Stromal cell of bone marrow (primary cell): ENCODE measurements at regions not wholly inside any gene's neighbourhood (a gene's known extent, or its start where the extent isn't known, plus 50 kb on each side); places are given as distances from the start of the nearest gene placed in this dataset.

Source experiments
- DNase-seq: peaks from one replicate; pipeline ENCODE4 v3.0.0-alpha.2; 2012; ENCODE audit warnings: low read depth

DNA sequence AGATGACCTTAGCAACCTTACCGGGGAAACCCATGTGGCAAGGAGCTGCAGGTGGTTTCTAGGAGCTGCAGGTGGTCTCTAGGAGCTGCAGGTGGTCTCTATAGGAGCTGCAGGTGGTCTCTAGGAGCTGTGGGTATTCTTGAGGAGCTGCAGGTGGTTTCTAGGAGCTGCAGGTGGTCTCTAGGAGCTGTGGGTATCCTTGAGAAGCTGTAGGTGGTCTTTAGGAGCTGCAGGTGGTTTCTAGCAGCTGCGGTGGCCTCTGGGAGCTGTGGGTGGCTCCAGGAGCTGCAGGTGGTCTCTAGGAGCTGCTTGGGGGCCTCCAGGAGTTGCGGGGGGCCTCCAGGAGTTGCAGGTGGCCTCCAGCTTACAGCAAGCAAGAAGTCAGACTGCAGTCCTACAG lies 997.5 kb downstream of the TBC1D22A start:
- DNase-seq: no peak

DNA sequence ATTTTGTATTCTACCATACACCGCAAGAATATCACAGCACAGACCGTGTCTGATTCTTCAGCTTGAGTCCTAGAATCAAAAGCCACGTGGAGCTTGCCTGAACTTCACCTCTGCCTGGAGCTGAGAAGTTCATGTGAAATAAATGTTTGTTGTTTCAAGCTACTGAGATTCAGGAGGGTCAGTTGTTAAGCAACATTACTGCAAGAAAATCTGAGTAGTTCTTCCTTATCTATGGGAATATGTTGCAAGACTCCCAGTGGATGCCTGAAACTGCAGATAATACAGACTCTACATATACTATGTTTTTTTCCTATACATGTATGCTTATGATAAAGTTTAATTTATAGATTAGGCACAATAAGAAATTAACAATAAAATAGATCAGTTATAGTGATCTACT lies 995.3 kb downstream of the TBC1D22A start:
- DNase-seq: no peak

DNA sequence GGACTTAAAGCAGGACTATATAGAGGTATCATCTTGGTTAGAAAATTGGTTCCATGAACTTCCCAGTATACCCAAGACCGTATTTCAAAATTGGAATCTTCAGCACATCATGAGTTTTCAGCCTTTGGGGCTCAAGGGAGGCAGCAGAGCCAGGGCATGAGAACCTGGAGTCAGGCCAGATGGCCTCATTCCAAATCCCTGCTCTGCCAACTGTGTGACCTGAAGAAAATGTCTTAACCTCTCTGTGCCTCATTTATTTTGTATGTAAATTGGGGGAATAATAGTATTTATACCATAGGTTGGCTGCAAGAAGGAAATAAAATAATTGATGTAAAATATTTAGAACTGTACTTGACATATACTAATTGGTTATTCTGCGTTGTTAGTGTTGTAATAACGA lies 987.6 kb downstream of the TBC1D22A start:
- no peak for DNase-seq

DNA sequence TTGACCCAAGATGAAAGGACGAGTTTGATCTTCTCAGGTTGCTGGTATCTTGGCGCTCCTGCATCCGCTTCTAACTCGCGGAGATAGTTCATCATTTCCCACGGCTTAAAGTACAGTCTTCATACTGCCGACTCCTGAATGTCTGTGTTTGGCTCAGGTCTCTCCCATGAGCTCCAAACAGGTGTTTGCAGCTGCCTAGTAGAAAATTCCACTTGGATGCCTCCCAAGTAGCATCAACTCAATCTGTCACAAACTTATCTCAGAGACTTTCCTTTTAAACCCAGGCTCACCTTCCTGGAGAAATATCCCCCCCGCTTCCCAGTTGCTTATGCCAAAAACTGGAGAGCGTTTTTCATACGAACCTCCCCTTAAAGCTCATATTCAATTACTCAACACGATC lies 986.5 kb downstream of the TBC1D22A start:
- DNase-seq: no peak

DNA sequence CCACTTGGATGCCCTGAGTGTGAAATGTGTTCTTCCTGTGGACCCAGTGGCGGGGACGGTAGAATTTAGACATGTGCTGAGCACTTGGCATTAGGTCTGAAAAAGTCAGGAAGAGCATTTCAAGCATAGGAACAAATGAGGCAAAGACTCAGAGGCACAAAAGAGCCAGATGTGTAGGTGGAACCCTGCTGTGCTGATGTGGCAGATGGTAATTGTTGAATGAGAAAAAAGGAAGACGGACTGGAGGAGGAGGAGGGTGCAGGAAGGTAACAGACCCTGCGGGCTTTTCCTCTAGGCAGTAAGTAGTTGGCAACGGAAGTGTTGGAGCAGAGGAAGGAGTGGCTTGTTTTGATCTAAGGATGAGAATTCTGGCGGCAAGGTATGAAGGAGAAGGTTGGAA lies 985.8 kb downstream of the TBC1D22A start:
- no peak for DNase-seq

DNA sequence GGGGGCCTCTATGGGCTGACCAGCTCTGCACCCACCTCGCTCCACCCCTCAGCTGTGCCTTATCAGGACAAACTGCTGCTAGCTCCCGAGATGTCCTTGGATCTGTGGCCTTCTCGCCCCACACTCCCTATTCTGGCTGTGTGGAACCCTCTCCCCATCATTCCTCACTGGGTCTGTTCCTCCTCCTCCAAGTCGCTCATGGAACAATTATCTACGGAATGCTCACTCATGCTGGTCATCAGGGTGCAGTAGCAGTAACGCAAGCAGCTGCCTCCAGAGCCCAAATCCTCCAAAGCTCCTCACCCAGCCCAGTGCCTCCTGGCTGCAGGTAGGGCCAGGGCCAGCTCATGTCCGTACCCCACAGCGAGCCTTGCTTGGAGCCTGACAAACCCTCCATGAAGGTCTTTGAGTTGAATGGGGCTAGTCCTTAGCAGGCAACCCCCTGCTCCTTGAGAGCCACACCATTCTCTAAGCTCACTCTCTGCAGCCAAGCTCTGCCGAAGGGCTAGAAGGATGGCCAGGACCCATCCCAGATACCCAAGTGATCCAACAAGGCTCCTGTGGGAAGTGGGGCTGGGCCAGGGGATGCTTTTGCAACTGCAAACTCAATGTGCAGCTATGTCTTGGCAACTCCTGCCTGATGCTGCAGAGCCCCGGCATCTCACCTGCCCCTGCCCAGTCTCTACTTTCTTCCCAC lies 977.8 kb downstream of the TBC1D22A start:
- DNase-seq: no peak

DNA sequence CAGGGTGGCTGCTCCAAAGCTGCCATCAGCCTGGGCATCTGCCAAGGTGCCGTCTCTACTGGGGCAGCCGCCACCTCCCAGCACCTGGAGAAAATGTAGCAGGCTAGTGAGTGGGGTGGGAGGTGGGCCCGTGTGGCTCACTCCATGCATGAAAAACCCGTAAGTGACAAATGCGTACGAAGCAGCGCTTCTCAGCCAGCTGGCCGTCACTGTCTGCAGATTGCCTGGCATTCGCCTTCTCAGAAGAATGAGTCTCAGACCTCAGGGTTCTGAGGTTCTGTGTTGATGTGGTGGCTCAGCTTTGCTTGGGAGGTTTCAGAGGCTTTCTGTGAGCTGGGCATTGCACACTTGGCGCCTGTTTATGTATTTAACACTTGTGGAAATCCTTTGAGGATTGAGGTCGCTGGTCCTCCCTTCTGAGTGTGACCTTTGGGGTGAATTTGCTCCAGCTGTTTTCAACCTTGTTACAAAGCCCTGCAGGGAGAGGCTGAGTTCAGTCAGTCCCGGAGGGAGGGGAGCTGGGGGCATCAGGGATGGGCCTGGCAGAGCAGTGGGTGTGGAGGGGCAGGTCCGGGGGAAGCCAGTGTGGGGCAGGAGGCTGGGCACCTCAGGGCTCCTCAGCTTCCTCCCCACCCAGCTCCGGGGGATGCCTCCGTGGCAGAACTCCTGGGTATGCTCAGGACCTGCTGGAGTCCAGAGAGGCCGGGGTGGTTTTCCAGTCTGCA lies 977.0 kb downstream of the TBC1D22A start:
- no peak for DNase-seq

DNA sequence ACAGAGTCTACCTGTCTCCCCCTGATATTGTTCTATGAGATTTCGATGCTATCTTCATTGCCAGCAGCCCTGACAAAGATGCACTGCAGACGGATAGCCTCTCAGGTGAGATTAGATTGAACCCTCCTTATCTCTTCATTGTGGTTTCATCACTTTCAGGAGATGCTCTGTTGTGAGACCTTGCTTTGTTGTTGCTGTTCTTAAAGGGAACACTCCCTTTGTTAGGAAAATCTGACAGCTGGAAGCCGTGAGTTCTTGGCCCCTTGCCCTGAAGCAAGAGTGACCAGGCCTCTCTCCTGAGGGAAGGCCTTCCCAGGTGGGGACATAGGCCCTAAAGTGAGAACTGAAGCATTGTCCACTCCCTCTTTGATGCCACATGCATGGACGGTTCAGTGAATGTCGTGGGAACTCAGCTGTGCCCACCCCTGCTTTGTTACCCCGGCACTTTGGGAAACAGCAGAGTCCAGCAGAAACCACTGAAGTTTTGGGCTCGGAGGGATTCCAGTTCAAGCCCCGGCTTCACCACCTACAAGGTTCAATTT lies 976.1 kb downstream of the TBC1D22A start:
- no peak for DNase-seq

DNA sequence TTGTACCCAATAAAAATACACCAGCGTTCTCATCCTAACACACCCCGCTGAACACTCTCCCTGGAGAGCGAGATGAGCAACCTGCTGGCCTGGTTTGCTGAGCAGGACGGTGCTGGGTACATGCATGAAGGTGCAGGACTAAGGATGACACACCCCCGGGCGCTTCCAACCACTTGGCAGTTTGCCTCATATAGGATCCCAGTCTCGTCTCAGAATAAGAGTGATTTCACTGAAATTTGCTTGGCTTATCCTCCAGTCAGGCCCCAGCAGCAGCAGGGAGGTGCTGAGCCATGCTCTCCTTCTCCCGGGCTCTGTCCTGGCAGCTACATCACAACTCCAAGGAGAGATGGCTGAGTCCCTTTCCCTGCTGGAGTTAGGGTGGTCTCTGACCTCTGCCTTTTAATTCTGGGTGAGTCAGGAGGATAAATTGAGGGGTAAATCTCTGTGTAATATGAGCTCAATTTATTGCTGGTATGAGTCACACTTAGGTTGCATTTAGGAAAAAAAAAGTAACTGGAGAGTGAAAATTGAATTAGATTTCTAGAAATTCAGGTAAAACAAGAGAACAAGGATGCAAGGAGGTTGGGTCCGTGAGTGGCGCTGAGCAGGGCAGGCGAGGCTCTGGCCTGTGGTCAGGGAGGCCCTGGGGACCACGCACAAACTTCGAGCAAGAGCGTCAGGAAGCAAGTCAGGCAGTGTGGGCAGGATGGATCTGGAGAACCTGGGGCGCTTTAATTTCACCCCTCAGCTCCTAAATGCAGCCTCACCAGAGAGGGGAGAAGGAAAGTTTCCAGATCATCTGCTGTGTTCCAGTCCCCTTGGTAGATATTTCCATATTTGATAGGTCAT lies 974.0 kb downstream of the TBC1D22A start:
- DNase-seq: no peak

DNA sequence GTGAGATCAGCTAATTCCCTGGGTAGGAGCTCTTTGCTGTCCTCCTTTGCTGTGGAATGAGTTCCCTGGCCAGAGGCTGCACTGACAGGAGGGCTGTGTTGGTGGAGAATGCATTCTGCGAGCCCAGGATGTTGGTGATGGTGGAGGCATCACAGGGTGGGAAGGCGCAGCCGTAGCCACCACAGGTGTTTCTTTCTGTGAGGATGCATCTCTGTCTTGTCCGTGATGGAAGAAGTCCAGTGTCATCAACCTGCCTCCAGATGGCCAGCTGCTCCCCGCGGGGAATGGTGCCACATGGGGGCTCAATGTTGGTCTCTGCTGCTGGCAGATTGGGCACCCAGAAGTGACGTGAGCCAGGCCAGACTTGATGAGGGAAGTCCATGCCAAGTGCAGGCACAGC lies 972.1 kb downstream of the TBC1D22A start:
- no peak for DNase-seq

DNA sequence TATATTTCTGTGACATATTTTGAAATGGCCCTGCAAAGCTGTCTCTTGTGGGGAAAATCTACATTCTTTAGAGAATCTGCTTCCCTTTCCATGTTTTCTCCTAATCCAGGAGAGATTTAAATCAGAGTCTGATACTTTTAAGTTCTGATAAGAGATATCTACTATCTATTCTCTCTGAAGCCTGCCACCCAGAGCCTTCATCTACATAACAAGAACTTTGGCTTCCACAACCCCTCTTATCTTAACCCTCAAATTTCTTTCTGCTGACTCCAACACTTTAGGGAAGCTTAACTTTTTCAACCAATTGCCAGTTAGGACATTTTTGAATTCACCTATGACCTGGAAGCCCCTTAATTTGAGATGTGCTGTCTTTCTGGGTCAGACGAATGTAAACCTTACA lies 965.2 kb downstream of the TBC1D22A start:
- DNase-seq: no peak

DNA sequence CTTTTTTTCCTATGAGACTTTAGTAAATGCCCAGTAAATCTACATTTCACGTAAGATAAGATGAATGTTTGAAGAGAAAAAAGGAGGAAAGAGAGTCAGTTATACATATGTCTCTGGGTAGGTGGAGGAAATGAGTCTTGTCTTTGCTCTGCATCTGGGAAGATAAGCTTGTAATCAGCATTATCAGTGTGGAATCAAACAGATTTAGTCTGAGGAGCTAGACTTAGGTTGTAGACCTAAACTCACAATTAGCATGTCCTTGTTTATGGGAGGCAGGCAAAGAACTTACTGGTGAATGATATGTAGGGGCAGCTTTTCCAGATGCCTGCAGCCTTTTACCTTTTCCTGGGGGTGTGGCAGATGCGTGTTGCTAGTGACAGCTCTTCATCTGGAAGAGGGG lies 962.3 kb downstream of the TBC1D22A start:
- no peak for DNase-seq

DNA sequence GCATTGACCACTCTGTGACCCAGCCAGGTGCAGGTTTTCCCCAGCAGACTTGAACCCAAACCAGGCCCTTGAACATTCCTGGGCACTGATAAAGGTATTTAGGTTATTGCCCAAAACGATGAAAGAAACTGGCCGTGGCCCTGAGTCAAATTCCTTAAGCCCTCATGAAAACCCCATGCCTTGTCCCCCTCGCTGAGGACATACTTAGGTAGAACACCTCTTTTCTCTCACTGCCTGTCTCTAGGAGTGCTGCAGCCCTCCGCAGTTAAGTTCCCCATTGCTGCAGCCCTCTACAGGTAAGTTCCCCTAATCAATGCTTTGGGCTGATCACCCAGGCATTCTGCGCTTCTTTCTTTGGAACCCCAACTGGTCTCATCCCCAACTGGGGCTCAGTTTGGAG lies 961.6 kb downstream of the TBC1D22A start:
- DNase-seq: no peak

DNA sequence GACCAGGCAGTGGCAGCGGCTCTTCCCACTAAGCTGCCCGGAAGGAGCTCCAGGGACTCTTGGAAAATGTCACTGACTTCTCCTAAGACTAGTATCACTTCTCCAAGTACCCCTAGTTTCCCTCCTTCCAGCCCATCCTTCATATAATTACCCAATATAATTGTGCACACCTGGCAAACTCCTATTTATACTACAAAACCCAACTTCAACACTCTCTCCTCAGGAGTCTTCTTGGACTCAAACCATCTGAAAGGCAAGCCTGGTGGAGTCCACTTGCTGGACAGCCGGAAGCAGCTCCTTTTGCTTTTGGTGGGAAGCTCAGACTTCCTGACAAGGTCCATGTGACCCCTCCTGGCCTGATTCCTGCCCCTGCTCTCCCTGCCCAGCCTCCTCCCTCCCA lies 955.9 kb downstream of the TBC1D22A start:
- no peak for DNase-seq

DNA sequence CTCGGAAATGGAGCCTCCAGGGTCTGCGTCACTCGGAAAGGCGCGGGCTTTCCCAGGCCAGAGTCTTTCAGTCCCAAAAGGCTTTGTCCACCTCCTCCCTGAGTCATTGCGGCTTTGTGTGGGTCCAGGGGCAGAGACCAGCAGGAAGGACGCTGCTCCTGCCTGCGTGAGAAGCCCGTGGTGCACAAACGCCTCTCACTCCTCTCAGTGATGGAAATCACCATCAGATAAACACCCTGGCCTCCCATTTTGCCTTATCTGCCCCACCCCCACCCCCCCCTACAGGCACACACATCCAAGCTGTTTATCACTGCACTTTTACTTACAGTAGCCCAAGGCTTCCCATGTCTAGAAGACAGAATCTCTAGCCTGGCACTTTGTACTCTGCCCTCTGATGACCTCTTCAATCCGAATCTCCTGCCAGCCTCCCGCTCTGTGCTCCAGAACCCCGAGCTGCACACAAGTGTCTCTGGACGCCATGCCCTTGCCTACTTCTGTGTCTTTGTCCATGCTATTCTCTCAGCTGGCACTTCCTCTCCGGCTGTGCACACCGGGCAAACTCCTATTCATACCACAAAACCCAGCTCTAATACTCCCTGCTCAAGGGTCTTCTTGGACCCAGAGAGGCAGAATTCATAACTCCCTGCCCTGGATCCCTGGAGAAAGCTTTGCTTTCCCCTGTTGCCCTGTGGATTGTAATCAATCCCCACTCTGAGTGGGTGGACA lies 954.6 kb downstream of the TBC1D22A start:
- DNase-seq: no peak

DNA sequence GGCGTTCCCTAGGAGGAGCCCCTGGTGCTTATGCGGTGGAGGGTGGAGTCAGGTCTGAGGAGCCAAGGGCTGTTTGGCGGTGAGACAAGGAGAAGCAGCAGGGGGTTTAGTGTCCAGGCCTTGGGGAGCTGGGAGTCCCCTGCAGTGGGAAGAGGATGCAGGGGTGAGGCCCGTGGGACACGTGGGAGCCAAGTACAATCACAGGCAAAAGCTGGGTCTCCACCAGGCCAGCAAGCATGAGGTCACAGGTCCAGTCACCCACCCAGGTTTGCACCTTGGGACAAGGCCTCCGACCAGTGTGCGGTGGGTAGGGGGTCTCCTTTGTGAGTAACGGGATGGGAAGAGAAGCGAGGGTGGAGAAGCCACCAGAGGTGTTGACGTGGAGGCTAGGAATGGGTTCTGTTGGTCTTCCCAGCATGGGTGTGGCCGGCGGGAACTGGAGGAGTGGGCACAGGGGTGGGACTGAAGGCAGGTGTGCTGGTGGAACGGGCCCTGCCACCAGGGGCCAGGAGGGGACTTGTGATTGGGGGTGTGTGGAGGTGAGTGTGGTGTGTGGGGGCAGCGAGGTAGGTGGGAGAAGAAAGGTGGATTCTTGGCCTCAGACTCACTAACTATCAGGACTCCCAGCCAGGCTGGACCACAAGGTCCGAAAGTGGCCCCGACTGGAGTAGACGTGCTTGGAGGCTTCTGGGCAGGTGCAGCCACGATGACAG lies 953.6 kb downstream of the TBC1D22A start:
- DNase-seq: no peak

DNA sequence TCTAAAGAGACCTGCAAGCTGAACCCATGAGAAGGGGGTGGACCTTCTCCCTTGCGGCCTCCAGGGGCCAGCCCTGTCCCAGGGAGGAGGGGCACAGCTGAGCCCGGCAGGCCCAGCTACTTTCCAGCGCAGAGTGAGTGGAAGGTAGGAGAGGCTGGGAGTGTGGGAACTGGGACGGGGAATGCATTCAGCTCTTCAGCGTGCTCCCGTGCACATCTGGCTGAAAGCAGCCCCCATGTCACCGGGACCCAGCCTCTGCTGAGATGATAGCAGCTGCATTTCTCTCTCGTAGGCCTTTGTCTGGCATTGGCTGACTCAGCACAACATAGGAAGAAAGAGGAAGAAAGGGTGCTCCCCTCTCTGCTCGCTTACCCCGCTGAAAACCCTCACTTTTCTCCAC lies 951.5 kb downstream of the TBC1D22A start:
- no peak for DNase-seq

DNA sequence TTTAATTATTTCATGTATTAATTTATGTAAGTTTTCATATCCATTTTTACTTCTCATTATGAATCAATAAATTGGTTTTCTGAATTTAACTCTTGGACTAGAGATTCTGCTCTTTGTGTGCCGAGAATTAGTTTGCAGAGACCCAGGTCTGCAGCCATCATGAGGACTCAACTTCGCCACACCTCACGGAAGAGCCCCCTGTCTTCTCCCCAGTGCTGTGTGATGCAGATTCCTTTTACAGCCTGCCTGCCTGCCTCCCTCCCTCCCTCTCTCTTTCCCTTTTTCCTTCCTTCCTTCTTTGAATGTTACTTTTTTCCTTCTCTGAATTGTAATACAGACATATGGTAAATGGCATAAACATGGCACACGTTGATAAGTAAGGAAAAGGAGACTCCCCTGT lies 947.7 kb downstream of the TBC1D22A start:
- no peak for DNase-seq

DNA sequence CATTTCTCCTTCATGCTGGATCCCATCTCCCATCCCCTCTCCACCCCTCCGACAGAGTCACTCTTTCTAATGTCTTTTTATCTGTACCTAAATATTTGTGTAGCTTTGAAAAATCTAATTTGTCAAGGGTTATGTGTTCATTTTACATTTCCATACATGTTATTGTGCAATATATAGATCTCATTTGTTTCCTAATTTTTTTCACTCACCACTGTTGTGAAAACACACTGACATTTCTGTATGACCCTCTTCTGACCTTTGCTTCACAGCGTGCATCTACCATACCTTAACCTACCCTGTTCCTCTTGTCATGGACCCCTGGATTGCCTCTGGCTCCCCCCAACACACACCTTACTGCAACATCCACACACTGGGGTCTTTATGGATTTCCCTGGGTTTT lies 942.9 kb downstream of the TBC1D22A start:
- no peak for DNase-seq

DNA sequence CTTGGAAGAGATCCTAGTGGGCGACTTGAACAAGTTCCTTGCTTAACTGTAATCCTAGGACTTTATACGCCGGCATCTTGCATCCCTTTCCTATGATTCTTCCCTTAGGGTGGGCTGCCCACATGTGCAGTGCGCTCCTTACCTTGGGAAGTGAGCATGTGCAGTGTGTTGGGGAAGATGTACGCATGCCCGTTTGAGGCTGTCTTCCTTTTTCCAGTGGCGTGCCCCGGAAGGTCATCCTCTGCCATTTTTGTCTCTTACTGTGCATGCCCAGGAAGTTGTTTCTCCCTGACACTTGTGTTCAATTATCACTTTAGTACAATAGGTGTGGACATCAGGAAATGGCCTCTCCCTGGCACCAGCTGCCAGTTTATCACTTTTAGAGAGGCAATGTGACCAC lies 936.5 kb downstream of the TBC1D22A start:
- DNase-seq: no peak

DNA sequence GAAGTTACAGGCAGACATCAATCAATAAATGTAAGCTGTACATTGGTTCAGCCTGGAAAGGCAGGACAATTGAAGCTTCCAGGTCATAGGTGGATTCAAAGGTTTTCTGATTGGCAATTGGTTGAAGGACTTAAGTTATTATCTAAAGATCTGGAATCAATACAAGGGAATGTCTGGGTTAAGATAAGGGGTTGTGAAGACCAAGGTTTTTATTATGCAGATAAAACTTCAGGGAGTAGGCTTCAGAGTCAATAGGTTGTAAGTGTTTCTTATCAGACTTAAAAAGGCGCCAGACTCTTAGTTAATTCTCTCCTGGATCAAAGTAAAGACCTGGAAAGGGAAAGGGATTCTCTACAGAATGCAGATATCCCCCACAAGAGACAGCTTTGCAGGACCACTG lies 935.4 kb downstream of the TBC1D22A start:
- DNase-seq: no peak
